Ammon's horn (tissue), 1 donor: ENCODE measurements at regions not wholly inside any gene's neighbourhood (a gene's known extent, or its start where the extent isn't known, plus 50 kb on each side); places are given as distances from the start of the nearest gene placed in this dataset.
"Not testable (repeated sequence)": the region's sequence is repeated elsewhere in the genome, so short reads cannot be mapped to it uniquely, and the experiment has no call there.

Source experiments
- DNase-seq: peaks from one replicate; pipeline ENCODE4 v3.0.0-alpha.2; 2016; ENCODE audit warnings: low spot score

- DNase-seq, result no peak
Observed at GRCh38 chr17:77619851-77620250, 338.7 kb upstream of the TNRC6C start.

GRCh38 chr17:77620282-77620681, 338.2 kb upstream of the TNRC6C start:
- DNase-seq, result no peak

- not testable (repeated sequence) for DNase-seq
Observed at GRCh38 chr17:77622084-77622483, 336.4 kb upstream of the TNRC6C start.

GRCh38 chr17:77622647-77623046, 335.9 kb upstream of the TNRC6C start:
- DNase-seq, result no peak

- not testable (repeated sequence) for DNase-seq
Observed at GRCh38 chr17:77623321-77623720, 335.2 kb upstream of the TNRC6C start.

GRCh38 chr17:77628035-77628434, 330.5 kb upstream of the TNRC6C start:
- DNase-seq, result no peak

GRCh38 chr17:77629284-77629683, 329.2 kb upstream of the TNRC6C start:
- not testable (repeated sequence) for DNase-seq

GRCh38 chr17:77631307-77631706, 327.2 kb upstream of the TNRC6C start:
- no peak for DNase-seq

GRCh38 chr17:77632619-77633018, 325.9 kb upstream of the TNRC6C start:
- DNase-seq, result no peak

- no peak for DNase-seq
Observed at GRCh38 chr17:77634710-77635109, 323.8 kb upstream of the TNRC6C start.

GRCh38 chr17:77635176-77635575, 323.3 kb upstream of the TNRC6C start:
- DNase-seq, result no peak

- DNase-seq, result not testable (repeated sequence)
Observed at GRCh38 chr17:77635785-77636184, 322.7 kb upstream of the TNRC6C start.

- DNase-seq, result no peak
Observed at GRCh38 chr17:77636835-77637817, 321.4 kb upstream of the TNRC6C start.

GRCh38 chr17:77637818-77638575, 320.5 kb upstream of the TNRC6C start:
- DNase-seq, result peak; percentile 12

GRCh38 chr17:77640252-77640651, 318.3 kb upstream of the TNRC6C start:
- no peak for DNase-seq

GRCh38 chr17:77640916-77641605, 317.4 kb upstream of the TNRC6C start:
- no peak for DNase-seq

GRCh38 chr17:77641718-77642117, 316.8 kb upstream of the TNRC6C start:
- DNase-seq, result no peak

GRCh38 chr17:77644181-77645071, 314.1 kb upstream of the TNRC6C start:
- no peak for DNase-seq

- DNase-seq, result no peak
Observed at GRCh38 chr17:77645072-77646045, 313.1 kb upstream of the TNRC6C start.

- DNase-seq, result no peak
Observed at GRCh38 chr17:77646046-77646430, 312.5 kb upstream of the TNRC6C start.
